Hepatocyte (in vitro differentiated cells): ENCODE measurements at regions not wholly inside any gene's neighbourhood (a gene's known extent, or its start where the extent isn't known, plus 50 kb on each side); places are given as distances from the start of the nearest gene placed in this dataset.

Experiments
- DNase-seq: peaks from one replicate; pipeline ENCODE4 v3.0.0-alpha.2; 2016; ENCODE audit warnings: low spot score
- H2AFZ ChIP-seq: fragments of 200-600 bp; sonication (generic); 2 replicates; pipeline ENCODE4 v1.6.0; 2016; ENCODE audit warnings: antibody characterized with exemption, mild to moderate bottlenecking
- H3K27ac ChIP-seq: fragments of 200-600 bp; sonication (generic); 2 replicates; pipeline ENCODE4 v1.5.1; 2016; ENCODE audit warnings: mild to moderate bottlenecking
- H3K27me3 ChIP-seq: fragments of 200-600 bp; sonication (generic); 2 replicates; pipeline ENCODE4 v1.6.1; 2016
- H3K36me3 ChIP-seq: fragments of 200-600 bp; sonication (generic); replicated peaks from 2 replicates; pipeline ENCODE4 v1.5.1; 2016; ENCODE audit warnings: low read depth; ENCODE audit not compliant: insufficient read depth
- H3K4me1 ChIP-seq: fragments of 200-600 bp; sonication (generic); 2 replicates; pipeline ENCODE4 v1.5.1; 2016; ENCODE audit warnings: mild to moderate bottlenecking, moderate library complexity; ENCODE audit not compliant: insufficient read depth
- H3K4me2 ChIP-seq: fragments of 200-600 bp; sonication (generic); 2 replicates; pipeline ENCODE4 v1.6.0; 2016
- H3K4me3 ChIP-seq: fragments of 200-600 bp; sonication (generic); 2 replicates; pipeline ENCODE4 v1.5.1; 2016; ENCODE audit warnings: mild to moderate bottlenecking
- H3K79me2 ChIP-seq: fragments of 200-600 bp; sonication (generic); 2 replicates; pipeline ENCODE4 v1.6.0; 2017; ENCODE audit warnings: mild to moderate bottlenecking
- H3K9me2 ChIP-seq: fragments of 200-600 bp; sonication (generic); replicated peaks from 2 replicates; pipeline ENCODE4 v1.6.0; 2017; ENCODE audit warnings: mild to moderate bottlenecking; ENCODE audit not compliant: insufficient read depth
- H3K9me3 ChIP-seq: fragments of 200-600 bp; sonication (generic); 2 replicates; pipeline ENCODE4 v1.5.1; 2016; ENCODE audit warnings: low read depth, mild to moderate bottlenecking
- H4K20me1 ChIP-seq: fragments of 200-600 bp; sonication (generic); 2 replicates; pipeline ENCODE4 v1.6.0; 2016; ENCODE audit warnings: mild to moderate bottlenecking; ENCODE audit not compliant: insufficient read depth, poor library complexity, severe bottlenecking
- EZH2 ChIP-seq: fragments of 200-600 bp; sonication (generic); IDR thresholded peaks from 2 replicates; pipeline ENCODE4 v1.6.1; 2016; ENCODE audit warnings: antibody characterized with exemption, mild to moderate bottlenecking, borderline replicate concordance
- EZH2phosphoT487 ChIP-seq: fragments of 200-600 bp; sonication (generic); IDR thresholded peaks from one replicate; pipeline ENCODE4 v1.6.1; 2018; ENCODE audit warnings: antibody characterized with exemption, mild to moderate bottlenecking, low read depth, moderate library complexity; ENCODE audit not compliant: unreplicated experiment, severe bottlenecking
- whole genome bisulfite sequencing: methylation state at CpG from one replicate; pipeline ENCODE4 v1.1.6; 2016; ENCODE audit warnings: low lambda C conversion rate; ENCODE audit errors: missing lambda C conversion rate; 5-methylcytosine and 5-hydroxymethylcytosine counted together
- TF ChIP-seq, protein P1 (sequence below): fragments of 200-600 bp; sonication (generic); IDR thresholded peaks from 2 replicates; pipeline ENCODE4 v1.5.1; 2016; ENCODE audit warnings: antibody characterized with exemption, mild to moderate bottlenecking; ENCODE audit not compliant: poor library complexity

DNA sequence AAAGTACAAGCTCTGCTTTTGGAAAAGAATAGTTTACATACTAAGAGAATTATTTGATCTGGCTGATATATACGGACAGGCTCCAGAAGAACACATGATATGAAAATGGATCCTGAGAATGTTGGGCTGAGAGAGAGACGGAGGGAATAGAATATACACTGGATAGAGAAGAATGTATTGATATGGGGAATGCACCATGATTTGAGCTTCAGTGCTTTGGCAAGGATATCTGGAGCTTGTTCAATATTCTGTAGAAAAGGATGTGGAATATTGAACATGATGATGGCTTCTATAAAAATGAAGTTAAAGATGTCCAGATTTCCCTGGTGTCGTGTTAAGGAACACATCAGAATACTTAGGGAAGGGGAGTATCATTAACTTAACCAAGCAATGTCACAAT, 280.5 kb upstream of the VLDLR start:
- H3K36me3 ChIP-seq, result no peaks in the 10 kb centered on the region
- no peaks in the 10 kb centered on the region for H3K27me3 ChIP-seq
- 75% methylated on average over 3 of the region's 3 CpGs for WGBS
- H3K9me2 ChIP-seq, result no peaks in the 10 kb centered on the region
- no peak overlapping the region for H3K27ac ChIP-seq
- no peak overlapping the region for H2AFZ ChIP-seq
- no peaks in the 10 kb centered on the region for H3K79me2 ChIP-seq
- no peak overlapping the region for H3K4me3 ChIP-seq
- peaks cover 15% of the 10 kb centered on the region for H3K4me1 ChIP-seq
- no peak for TF ChIP-seq EZH2phosphoT487
- no peak for TF ChIP-seq EZH2
- TF ChIP-seq, protein P1, sequence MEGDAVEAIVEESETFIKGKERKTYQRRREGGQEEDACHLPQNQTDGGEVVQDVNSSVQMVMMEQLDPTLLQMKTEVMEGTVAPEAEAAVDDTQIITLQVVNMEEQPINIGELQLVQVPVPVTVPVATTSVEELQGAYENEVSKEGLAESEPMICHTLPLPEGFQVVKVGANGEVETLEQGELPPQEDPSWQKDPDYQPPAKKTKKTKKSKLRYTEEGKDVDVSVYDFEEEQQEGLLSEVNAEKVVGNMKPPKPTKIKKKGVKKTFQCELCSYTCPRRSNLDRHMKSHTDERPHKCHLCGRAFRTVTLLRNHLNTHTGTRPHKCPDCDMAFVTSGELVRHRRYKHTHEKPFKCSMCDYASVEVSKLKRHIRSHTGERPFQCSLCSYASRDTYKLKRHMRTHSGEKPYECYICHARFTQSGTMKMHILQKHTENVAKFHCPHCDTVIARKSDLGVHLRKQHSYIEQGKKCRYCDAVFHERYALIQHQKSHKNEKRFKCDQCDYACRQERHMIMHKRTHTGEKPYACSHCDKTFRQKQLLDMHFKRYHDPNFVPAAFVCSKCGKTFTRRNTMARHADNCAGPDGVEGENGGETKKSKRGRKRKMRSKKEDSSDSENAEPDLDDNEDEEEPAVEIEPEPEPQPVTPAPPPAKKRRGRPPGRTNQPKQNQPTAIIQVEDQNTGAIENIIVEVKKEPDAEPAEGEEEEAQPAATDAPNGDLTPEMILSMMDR, result no peak
- H4K20me1 ChIP-seq, result no peaks in the 10 kb centered on the region
- no peaks in the 10 kb centered on the region for H3K9me3 ChIP-seq
- DNase-seq, result no peak
- no peak overlapping the region for H3K4me2 ChIP-seq

DNA sequence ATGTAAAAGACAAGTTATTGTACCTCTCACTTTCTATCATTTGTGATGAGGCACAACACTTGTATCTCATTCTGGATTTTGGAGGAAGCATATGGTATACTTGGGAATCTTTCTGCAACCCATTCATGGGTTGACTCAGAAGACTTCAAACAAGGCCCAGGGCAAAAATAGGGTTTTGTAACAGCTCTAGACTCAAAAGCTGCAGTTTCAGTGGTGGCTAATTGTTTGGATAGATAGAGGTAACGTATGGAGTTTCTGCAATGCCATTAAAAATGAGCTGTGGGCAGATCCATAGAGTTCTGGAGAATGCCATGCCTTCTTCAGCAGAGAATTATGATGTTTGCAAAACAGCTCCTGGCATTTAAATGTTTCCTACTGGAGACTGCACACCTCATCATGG, 279.6 kb upstream of the VLDLR start:
- H2AFZ ChIP-seq, result no peak overlapping the region
- no peak overlapping the region for H3K4me3 ChIP-seq
- H3K79me2 ChIP-seq, result no peaks in the 10 kb centered on the region
- H3K27ac ChIP-seq, result no peak overlapping the region
- no peak for DNase-seq
- TF ChIP-seq, protein P1, result no peak
- TF ChIP-seq EZH2phosphoT487 (no peak), EZH2 (no peak)
- H4K20me1 ChIP-seq, result no peaks in the 10 kb centered on the region
- H3K4me2 ChIP-seq, result no peak overlapping the region
- no peaks in the 10 kb centered on the region for H3K9me2 ChIP-seq
- H3K27me3 ChIP-seq, result no peaks in the 10 kb centered on the region
- peaks cover 12% of the 10 kb centered on the region for H3K4me1 ChIP-seq
- no peaks in the 10 kb centered on the region for H3K9me3 ChIP-seq
- H3K36me3 ChIP-seq, result no peaks in the 10 kb centered on the region
- WGBS, result 85% methylated on average over 1 of the region's 1 CpG

DNA sequence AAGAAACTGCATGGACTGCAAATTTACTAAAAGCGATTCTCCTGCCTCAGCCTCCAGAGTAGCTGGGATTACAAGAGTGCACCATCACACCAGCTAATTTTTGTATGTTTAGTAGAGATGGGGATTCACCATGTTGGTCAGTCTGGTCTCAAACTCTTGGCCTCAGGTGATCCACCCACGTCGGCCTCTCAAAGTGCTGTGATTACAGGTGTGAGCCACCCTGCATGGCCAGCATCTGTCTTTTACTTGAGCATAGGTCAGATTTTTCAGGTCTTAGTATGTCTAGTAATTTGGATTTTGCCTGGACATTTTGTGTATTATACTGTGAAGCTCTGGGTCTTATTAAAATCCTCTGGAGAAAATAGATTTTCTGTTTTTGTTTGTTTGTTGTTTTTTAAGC, 277.8 kb upstream of the VLDLR start:
- H3K79me2 ChIP-seq, result no peaks in the 10 kb centered on the region
- DNase-seq, result no peak
- H3K9me2 ChIP-seq, result no peaks in the 10 kb centered on the region
- TF ChIP-seq EZH2phosphoT487 (no peak), EZH2 (no peak)
- TF ChIP-seq, protein P1, result no peak
- no peaks in the 10 kb centered on the region for H3K27me3 ChIP-seq
- no peak overlapping the region for H3K4me2 ChIP-seq
- 94% methylated on average over 3 of the region's 3 CpGs for WGBS
- no peak overlapping the region for H3K4me3 ChIP-seq
- H3K9me3 ChIP-seq, result no peaks in the 10 kb centered on the region
- H3K27ac ChIP-seq, result no peak overlapping the region
- no peaks in the 10 kb centered on the region for H4K20me1 ChIP-seq
- no peaks in the 10 kb centered on the region for H3K4me1 ChIP-seq
- no peak overlapping the region for H2AFZ ChIP-seq
- H3K36me3 ChIP-seq, result no peaks in the 10 kb centered on the region

DNA sequence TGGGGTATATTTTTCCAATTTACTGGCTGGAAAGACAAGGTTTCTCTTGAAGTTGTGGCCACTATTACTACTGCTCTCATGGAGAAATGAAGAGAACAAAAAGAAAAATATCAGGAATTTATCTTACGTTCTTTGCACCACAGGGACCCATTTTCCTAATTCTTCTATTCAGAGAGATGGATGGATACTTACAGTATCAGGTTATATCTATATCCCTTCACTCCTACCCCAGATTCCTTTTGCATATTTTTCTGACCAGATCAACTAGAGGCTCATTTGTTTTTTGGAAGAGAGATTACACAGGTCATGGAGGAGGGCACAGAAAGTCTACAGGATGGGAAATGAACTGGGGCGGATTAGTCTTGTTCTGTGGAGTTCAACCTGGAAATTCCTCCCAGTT, 277.2 kb upstream of the VLDLR start:
- H4K20me1 ChIP-seq, result no peaks in the 10 kb centered on the region
- no peak for DNase-seq
- H3K79me2 ChIP-seq, result no peaks in the 10 kb centered on the region
- no peaks in the 10 kb centered on the region for H3K27me3 ChIP-seq
- no peaks in the 10 kb centered on the region for H3K36me3 ChIP-seq
- H3K27ac ChIP-seq, result no peak overlapping the region
- 78% methylated on average over 2 of the region's 2 CpGs for WGBS
- no peak for TF ChIP-seq EZH2phosphoT487
- TF ChIP-seq, protein P1, result no peak
- no peak for TF ChIP-seq EZH2
- H3K9me2 ChIP-seq, result no peaks in the 10 kb centered on the region
- no peak overlapping the region for H2AFZ ChIP-seq
- no peaks in the 10 kb centered on the region for H3K9me3 ChIP-seq
- H3K4me3 ChIP-seq, result no peak overlapping the region
- no peak overlapping the region for H3K4me2 ChIP-seq
- H3K4me1 ChIP-seq, result no peaks in the 10 kb centered on the region
